WTC11 (cell line): ENCODE measurements at regions not wholly inside any gene's neighbourhood (a gene's known extent, or its start where the extent isn't known, plus 50 kb on each side); places are given as distances from the start of the nearest gene placed in this dataset.
"Not testable (repeated sequence)": the region's sequence is repeated elsewhere in the genome, so short reads cannot be mapped to it uniquely, and the experiment has no call there.

ENCODE experiments used
- ATAC-seq: fragments of 200-7000 bp; cut with Tn5 transposase; 2 replicates; pipeline ENCODE4 v1.10.0; 2021; ENCODE audit warnings: mild to moderate bottlenecking, moderate library complexity
- CTCF ChIA-PET: fragments of 300-600 bp; sonication (Branson Sonifier 250); formaldehyde crosslinking; loops from one replicate; lab custom pipeline; 2021; ENCODE audit warnings: antibody characterized with exemption; lab: Charles Lee
- POLR2A ChIA-PET: fragments of 350-600 bp; sonication (Branson Sonifier 250); formaldehyde crosslinking; loops from one replicate; lab custom pipeline; 2021; ENCODE audit warnings: antibody characterized with exemption; lab: Charles Lee
- DNase-seq: peaks from one replicate; pipeline ENCODE4 v3.0.0; 2021; ENCODE audit warnings: low spot score
- H3K27ac Mint-ChIP-seq: 2 replicates; pipeline ENCODE4 v1.8.0; 2021; ENCODE audit warnings: mixed read lengths
- H3K27me3 Mint-ChIP-seq: 2 replicates; pipeline ENCODE4 v1.8.0; 2021; ENCODE audit warnings: low read depth, mild to moderate bottlenecking, moderate library complexity, mixed read lengths
- H3K36me3 Mint-ChIP-seq: 2 replicates; pipeline ENCODE4 v1.8.0; 2021; ENCODE audit warnings: mixed read lengths
- H3K4me1 Mint-ChIP-seq: 2 replicates; pipeline ENCODE4 v1.8.0; 2022; ENCODE audit warnings: mixed read lengths
- H3K4me3 Mint-ChIP-seq: 2 replicates; pipeline ENCODE4 v1.8.0; 2021; ENCODE audit warnings: mild to moderate bottlenecking, moderate library complexity, mixed read lengths
- H3K9me3 Mint-ChIP-seq: 2 replicates; pipeline ENCODE4 v1.8.0; 2021; ENCODE audit warnings: mixed read lengths
- AR ChIP-seq: fragments of 250-450 bp; sonication (Bioruptor Pico); IDR thresholded peaks from 2 replicates; pipeline ENCODE4 v1.9.0; 2021; ENCODE audit warnings: mild to moderate bottlenecking
- ARID4B ChIP-seq: sonication (generic); formaldehyde crosslinking; IDR thresholded peaks from 2 replicates; pipeline ENCODE4 v1.8.0; 2023; ENCODE audit warnings: missing genetic modification reagents, mild to moderate bottlenecking, borderline replicate concordance
- ATF1 ChIP-seq: sonication (generic); formaldehyde crosslinking; IDR thresholded peaks from 2 replicates; pipeline ENCODE4 v1.8.1; 2023; ENCODE audit warnings: mild to moderate bottlenecking, moderate library complexity, missing genetic modification reagents
- CDX4 ChIP-seq: fragments of 250-450 bp; sonication (Bioruptor Pico); IDR thresholded peaks from 2 replicates; pipeline ENCODE4 v1.9.0; 2021; ENCODE audit warnings: moderate library complexity, mild to moderate bottlenecking, inconsistent platforms, borderline replicate concordance
- JAZF1 ChIP-seq: fragments of 250-450 bp; sonication (Bioruptor Pico); IDR thresholded peaks from 2 replicates; pipeline ENCODE4 v1.9.0; 2021; ENCODE audit warnings: moderate library complexity, mild to moderate bottlenecking, inconsistent platforms
- RELA ChIP-seq: sonication (generic); formaldehyde crosslinking; IDR thresholded peaks from 2 replicates; pipeline ENCODE4 v1.8.1; 2022; ENCODE audit warnings: missing genetic modification reagents, mild to moderate bottlenecking, borderline replicate concordance
- SMAD4 ChIP-seq: sonication (generic); formaldehyde crosslinking; IDR thresholded peaks from 2 replicates; pipeline ENCODE4 v1.8.0; 2022; ENCODE audit warnings: mild to moderate bottlenecking, missing genetic modification reagents
- TCF7 ChIP-seq: sonication (generic); formaldehyde crosslinking; IDR thresholded peaks from 2 replicates; pipeline ENCODE4 v1.8.0; 2022; ENCODE audit warnings: mild to moderate bottlenecking, low read depth, missing genetic modification reagents, moderate library complexity
- ZNF396 ChIP-seq: fragments of 250-450 bp; sonication (Bioruptor Pico); IDR thresholded peaks from 2 replicates; pipeline ENCODE4 v1.8.0; 2021; ENCODE audit warnings: mild to moderate bottlenecking, moderate library complexity, borderline replicate concordance
- ZNF512 ChIP-seq: sonication (generic); formaldehyde crosslinking; IDR thresholded peaks from 2 replicates; pipeline ENCODE4 v1.8.1; 2022; ENCODE audit warnings: missing genetic modification reagents, borderline replicate concordance
- TF ChIP-seq, protein P1 (sequence below): fragments of 250-450 bp; sonication (Bioruptor Pico); IDR thresholded peaks from 2 replicates; pipeline ENCODE4 v1.9.0; 2021; ENCODE audit warnings: mild to moderate bottlenecking
- TF ChIP-seq, protein P2 (sequence below): sonication (generic); formaldehyde crosslinking; IDR thresholded peaks from 2 replicates; pipeline ENCODE4 v1.8.1; 2022; ENCODE audit warnings: mild to moderate bottlenecking, moderate library complexity, missing genetic modification reagents
- TF ChIP-seq, protein P3 (sequence below): fragments of 250-450 bp; sonication (Bioruptor Pico); IDR thresholded peaks from 2 replicates; pipeline ENCODE4 v1.8.0; 2021; ENCODE audit warnings: mild to moderate bottlenecking
- TF ChIP-seq, protein P4 (sequence below): fragments of 250-450 bp; sonication (Bioruptor Pico); IDR thresholded peaks from 2 replicates; pipeline ENCODE4 v1.9.0; 2021; ENCODE audit warnings: mild to moderate bottlenecking, borderline replicate concordance

GRCh38 chr11:92464822-92465221 lies 240.2 kb downstream of the FAT3 start (continued):
- TF ChIP-seq, protein P1, sequence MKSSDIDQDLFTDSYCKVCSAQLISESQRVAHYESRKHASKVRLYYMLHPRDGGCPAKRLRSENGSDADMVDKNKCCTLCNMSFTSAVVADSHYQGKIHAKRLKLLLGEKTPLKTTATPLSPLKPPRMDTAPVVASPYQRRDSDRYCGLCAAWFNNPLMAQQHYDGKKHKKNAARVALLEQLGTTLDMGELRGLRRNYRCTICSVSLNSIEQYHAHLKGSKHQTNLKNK (CRISPR knock-in tag): no peak
- TF ChIP-seq, protein P2, sequence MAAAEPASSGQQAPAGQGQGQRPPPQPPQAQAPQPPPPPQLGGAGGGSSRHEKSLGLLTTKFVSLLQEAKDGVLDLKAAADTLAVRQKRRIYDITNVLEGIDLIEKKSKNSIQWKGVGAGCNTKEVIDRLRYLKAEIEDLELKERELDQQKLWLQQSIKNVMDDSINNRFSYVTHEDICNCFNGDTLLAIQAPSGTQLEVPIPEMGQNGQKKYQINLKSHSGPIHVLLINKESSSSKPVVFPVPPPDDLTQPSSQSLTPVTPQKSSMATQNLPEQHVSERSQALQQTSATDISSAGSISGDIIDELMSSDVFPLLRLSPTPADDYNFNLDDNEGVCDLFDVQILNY (CRISPR knock-in tag): no peak
- TF ChIP-seq TCF7 (CRISPR knock-in tag) (no peak), ZNF396 (CRISPR knock-in tag) (no peak)
- TF ChIP-seq, protein P3, sequence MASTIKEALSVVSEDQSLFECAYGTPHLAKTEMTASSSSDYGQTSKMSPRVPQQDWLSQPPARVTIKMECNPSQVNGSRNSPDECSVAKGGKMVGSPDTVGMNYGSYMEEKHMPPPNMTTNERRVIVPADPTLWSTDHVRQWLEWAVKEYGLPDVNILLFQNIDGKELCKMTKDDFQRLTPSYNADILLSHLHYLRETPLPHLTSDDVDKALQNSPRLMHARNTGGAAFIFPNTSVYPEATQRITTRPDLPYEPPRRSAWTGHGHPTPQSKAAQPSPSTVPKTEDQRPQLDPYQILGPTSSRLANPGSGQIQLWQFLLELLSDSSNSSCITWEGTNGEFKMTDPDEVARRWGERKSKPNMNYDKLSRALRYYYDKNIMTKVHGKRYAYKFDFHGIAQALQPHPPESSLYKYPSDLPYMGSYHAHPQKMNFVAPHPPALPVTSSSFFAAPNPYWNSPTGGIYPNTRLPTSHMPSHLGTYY (CRISPR knock-in tag): no peak

DNA sequence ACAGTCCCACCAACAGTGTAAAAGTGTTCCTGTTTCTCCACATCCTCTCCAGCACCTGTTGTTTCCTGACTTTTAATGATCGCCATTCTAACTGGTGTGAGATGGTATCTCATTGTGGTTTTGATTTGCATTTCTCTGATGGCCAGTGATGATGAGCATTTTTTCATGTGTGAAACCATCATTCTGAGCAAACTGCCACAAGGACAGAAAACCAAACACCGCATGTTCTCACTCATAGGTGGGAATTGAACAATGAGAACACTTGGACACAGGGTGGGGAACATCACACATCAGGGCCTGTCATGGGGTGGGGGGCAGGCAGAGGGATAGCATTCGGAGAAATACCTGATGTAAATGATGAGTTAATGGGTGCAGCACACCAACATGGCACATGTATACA lies 240.8 kb downstream of the FAT3 start:
- H3K27ac Mint-ChIP-seq, H3K4me3 Mint-ChIP-seq, H3K9me3 Mint-ChIP-seq, DNase-seq, ATAC-seq, H3K36me3 Mint-ChIP-seq, H3K27me3 Mint-ChIP-seq, POLR2A ChIA-PET, CTCF ChIA-PET: not testable (repeated sequence)
- peaks cover 16% of the 10 kb centered on the region for H3K4me1 Mint-ChIP-seq

DNA sequence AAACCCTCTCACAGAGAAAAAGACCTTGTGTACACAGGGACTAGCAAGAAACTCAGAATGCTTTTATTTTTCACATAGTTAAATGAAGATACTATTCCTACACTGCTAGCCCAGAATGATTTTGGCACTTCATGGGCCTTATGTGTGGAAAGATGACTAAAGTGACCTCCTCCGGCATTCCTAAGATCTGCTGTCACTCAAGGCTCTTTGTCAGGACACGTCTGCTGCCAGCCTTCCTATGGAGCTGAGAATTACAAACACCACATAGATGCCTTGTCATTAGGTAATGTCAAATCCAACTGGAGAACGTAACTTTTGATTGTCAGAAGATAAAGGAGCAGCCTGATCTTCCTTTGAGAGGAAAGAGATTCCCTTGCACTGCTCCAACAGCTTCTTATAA lies 249.1 kb downstream of the FAT3 start:
- Mint-ChIP-seq H3K9me3 (no peaks in the 10 kb centered on the region), H3K27me3 (no peaks in the 10 kb centered on the region), H3K4me1 (peaks cover 12% of the 10 kb centered on the region), H3K36me3 (no peaks in the 10 kb centered on the region), H3K27ac (no peak overlapping the region), H3K4me3 (no peak overlapping the region)
- ChIA-PET CTCF (no interaction called here), POLR2A (no interaction called here)
- ATAC-seq: no peak
- DNase-seq: no peak
- TF ChIP-seq, protein P4, sequence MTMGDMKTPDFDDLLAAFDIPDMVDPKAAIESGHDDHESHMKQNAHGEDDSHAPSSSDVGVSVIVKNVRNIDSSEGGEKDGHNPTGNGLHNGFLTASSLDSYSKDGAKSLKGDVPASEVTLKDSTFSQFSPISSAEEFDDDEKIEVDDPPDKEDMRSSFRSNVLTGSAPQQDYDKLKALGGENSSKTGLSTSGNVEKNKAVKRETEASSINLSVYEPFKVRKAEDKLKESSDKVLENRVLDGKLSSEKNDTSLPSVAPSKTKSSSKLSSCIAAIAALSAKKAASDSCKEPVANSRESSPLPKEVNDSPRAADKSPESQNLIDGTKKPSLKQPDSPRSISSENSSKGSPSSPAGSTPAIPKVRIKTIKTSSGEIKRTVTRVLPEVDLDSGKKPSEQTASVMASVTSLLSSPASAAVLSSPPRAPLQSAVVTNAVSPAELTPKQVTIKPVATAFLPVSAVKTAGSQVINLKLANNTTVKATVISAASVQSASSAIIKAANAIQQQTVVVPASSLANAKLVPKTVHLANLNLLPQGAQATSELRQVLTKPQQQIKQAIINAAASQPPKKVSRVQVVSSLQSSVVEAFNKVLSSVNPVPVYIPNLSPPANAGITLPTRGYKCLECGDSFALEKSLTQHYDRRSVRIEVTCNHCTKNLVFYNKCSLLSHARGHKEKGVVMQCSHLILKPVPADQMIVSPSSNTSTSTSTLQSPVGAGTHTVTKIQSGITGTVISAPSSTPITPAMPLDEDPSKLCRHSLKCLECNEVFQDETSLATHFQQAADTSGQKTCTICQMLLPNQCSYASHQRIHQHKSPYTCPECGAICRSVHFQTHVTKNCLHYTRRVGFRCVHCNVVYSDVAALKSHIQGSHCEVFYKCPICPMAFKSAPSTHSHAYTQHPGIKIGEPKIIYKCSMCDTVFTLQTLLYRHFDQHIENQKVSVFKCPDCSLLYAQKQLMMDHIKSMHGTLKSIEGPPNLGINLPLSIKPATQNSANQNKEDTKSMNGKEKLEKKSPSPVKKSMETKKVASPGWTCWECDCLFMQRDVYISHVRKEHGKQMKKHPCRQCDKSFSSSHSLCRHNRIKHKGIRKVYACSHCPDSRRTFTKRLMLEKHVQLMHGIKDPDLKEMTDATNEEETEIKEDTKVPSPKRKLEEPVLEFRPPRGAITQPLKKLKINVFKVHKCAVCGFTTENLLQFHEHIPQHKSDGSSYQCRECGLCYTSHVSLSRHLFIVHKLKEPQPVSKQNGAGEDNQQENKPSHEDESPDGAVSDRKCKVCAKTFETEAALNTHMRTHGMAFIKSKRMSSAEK: no peak
- TF ChIP-seq ARID4B (CRISPR knock-in tag) (no peak), CDX4 (CRISPR knock-in tag) (no peak), RELA (CRISPR knock-in tag) (no peak), ATF1 (CRISPR knock-in tag) (no peak), AR (CRISPR knock-in tag) (no peak), SMAD4 (no peak), ZNF512 (CRISPR knock-in tag) (no peak), JAZF1 (no peak)
- TF ChIP-seq, protein P3 (CRISPR knock-in tag): no peak
